ENCODE measurements at regions not wholly inside any gene's neighbourhood (a gene's known extent, or its start where the extent isn't known, plus 50 kb on each side); places are given as distances from the start of the nearest gene placed in this dataset.
A peak's percentile ranks its signal among the peaks of the same experiment; 100 is the strongest.

DNA sequence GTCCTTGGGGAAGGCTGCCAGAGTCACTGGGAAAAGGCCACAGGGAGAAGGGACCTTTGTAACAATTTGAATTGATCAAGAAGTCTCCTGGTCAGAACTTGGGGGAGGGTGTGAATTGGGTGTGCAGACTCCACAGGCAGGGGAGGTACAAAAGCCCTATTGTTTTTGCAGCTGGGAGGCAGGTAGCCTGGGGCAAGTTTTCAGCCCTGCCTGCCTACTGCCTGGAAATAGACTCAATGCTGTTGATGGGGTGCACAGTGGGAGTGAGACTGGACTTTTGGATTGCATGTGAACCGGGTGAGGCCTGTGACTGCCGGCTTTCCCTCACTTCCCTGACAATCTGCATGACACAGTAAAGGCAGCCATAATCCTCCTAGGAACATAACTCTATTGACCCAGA lies 947.0 kb downstream of the REEP3 start:
- in situ Hi-C loops (cut with HindIII; ENCODE audit: low sequenced_read_pairs) = no loop called here
- DNase-seq (ENCODE audit: low spot score) = no peak

- DNase-seq (ENCODE audit: low spot score) = no peak
- in situ Hi-C loops (cut with HindIII; ENCODE audit: low sequenced_read_pairs) = no loop called here
Measured at GRCh38 chr10:64476506-64476905, 955.3 kb downstream of the REEP3 start.

- DNase-seq (ENCODE audit: low spot score) = no peak
- in situ Hi-C loops (cut with HindIII; ENCODE audit: low sequenced_read_pairs) = no loop called here
Measured at GRCh38 chr10:64477791-64478190, 956.6 kb downstream of the REEP3 start.

DNA sequence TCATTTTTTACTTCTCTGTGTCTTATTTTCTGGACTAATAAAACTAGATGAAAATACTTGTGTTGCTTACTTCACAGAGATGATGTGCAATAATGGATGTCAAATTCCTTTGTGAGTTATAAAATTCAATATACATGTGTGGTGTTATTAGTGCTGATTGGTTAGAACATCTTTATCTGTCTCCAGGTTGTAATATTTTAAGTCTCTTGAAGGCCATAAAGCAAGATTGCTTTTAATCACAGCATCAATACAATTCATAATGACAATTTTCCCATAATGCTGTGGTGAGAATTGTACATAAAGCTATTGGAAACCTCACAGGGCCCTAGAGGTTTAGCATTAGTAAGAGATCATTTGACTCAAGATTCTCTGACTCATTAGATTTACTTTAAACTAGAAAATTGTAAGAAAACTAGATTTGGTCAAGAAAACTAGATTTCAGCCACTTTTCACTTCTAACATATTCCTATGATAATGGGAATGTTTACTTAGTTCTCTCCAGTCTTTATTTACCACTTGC lies 963.7 kb downstream of the REEP3 start:
- no peak for DNase-seq (ENCODE audit: low spot score)
- in situ Hi-C loops (cut with HindIII; ENCODE audit: low sequenced_read_pairs) = no loop called here

GRCh38 chr10:64486149-64486548 lies 964.9 kb downstream of the REEP3 start:
- DNase-seq (ENCODE audit: low spot score) = no peak
- in situ Hi-C loops (cut with HindIII; ENCODE audit: low sequenced_read_pairs) = no loop called here

DNA sequence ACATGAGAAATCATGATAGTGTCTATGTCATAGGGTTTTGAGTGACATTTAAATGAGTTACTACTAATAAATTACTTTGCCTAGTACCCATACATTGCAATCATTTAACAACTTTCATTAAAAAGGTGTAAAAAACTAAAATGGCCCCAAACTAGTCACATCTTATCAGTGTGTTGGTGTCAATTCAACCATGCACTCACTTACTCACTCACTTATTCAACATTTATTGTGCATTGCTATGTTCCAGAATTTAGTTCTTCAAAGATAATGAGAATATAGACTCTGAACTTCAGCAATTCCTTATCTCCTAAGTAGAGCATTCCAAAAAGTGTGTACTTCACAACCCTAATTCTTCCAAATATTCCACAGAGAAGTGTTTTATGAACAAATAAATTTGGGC lies 965.7 kb downstream of the REEP3 start:
- in situ Hi-C loops (cut with HindIII; ENCODE audit: low sequenced_read_pairs) = no loop called here
- DNase-seq (ENCODE audit: low spot score) = no peak

- in situ Hi-C loops (cut with HindIII; ENCODE audit: low sequenced_read_pairs) = no loop called here
- DNase-seq (ENCODE audit: low spot score) = no peak
Measured at GRCh38 chr10:64494901-64495300, 973.7 kb downstream of the REEP3 start.

DNA sequence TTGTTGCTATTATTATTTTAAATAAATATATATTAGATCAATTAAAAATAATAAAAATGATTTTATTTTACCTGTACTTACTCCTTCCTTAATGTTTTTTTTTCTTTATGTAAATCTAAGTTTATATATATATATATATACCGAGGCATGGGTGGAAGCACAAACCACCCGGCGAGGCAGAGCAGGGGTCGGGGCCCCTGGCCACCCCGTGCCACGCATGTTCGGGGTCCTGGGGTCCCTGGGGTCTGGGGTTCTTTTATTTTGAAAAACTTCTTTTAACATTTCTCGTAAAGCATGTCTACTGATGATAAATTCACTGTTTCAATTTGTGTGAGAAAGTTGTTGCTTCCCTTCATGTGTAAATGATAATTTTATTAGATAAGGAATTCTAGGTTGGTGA lies 976.1 kb downstream of the REEP3 start:
- in situ Hi-C loops (cut with HindIII; ENCODE audit: low sequenced_read_pairs) = no loop called here
- no peak for DNase-seq (ENCODE audit: low spot score)

DNA sequence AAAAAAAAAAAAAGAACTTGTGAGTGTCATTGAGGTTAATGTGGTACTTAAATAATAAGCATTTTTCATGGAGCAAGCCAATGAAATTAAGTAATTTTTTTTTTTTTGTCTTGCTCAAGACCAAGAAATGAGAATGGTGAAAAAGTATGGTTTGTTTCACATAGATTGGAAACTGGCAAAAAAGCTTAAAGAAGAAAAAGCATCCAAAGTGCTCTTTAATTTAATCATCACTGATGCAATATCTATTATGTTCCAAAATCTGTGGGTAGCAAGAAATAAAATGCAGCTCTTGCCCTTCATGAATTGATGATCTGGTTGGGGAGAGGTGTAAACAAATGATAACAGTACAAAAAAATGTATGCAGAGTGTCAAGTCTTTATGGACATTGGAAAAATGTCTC lies 980.6 kb downstream of the REEP3 start:
- DNase-seq (ENCODE audit: low spot score) = no peak
- in situ Hi-C loops (cut with HindIII; ENCODE audit: low sequenced_read_pairs) = no loop called here

- DNase-seq (ENCODE audit: low spot score) = no peak
- in situ Hi-C loops (cut with HindIII; ENCODE audit: low sequenced_read_pairs) = no loop called here
Measured at GRCh38 chr10:64502936-64503335, 981.7 kb downstream of the REEP3 start.

DNA sequence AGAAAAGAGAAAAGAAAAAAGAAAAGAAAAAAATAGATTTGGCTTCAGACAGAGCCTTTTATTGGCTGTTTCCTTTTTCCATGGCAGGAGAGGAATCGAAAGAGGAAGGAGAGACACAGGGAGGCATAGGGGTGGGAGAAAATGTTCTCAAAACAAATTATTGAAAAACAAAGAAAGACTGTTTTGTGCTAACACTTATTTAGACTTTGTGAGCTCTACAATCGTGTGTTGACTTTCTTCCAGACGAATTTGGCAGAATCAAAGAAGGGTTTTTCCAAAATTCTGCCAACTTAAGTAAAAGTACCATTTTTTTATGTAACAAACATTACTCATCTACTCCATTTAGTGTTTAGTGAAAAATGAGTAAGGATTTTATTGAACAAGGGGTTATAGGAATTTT lies 982.2 kb downstream of the REEP3 start:
- DNase-seq (ENCODE audit: low spot score) = peak; percentile 18
- in situ Hi-C loops (cut with HindIII; ENCODE audit: low sequenced_read_pairs) = no loop called here

- in situ Hi-C loops (cut with HindIII; ENCODE audit: low sequenced_read_pairs) = no loop called here
- no peak for DNase-seq (ENCODE audit: low spot score)
Measured at GRCh38 chr10:64505501-64505900, 984.3 kb downstream of the REEP3 start.

GRCh38 chr10:64506963-64507362 lies 985.8 kb downstream of the REEP3 start:
- DNase-seq (ENCODE audit: low spot score) = no peak
- in situ Hi-C loops (cut with HindIII; ENCODE audit: low sequenced_read_pairs) = no loop called here

- in situ Hi-C loops (cut with HindIII; ENCODE audit: low sequenced_read_pairs) = no loop called here
- no peak for DNase-seq (ENCODE audit: low spot score)
Measured at GRCh38 chr10:64507651-64508028, 986.4 kb downstream of the REEP3 start.

DNA sequence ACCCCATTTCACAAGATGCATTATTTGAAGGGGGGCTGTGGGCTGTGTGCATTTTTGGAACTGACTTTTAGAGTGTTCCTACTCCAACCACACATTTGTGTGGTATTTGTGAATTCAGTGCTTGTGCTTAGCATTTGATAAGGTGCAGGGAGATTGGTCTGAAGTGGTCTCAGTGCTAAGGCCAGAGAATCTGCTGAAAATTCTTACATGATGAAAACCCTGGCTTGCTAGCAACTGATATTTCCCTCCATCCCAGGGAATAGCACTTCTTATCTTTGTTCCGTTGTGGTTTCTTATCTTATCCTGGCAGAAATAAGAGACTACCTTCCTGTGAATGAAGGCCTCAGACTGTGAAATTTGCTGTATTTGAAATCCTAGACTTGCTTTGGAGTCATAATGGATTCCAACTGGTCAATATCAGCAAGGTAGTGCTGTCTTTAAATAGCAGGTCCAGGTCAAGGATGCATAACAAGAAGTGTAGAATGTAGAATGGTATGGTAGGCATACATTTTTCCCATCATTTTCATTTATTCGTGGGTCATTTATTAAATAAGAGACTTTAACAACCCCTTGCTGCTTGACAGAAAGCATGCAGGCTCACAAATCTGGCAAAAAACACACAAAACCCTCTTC lies 986.9 kb downstream of the REEP3 start:
- DNase-seq (ENCODE audit: low spot score) = no peak
- in situ Hi-C loops (cut with HindIII; ENCODE audit: low sequenced_read_pairs) = no loop called here

GRCh38 chr10:64515970-64516699 lies 994.9 kb downstream of the REEP3 start:
- in situ Hi-C loops (cut with HindIII; ENCODE audit: low sequenced_read_pairs) = no loop called here
- peak; percentile 90 for DNase-seq (ENCODE audit: low spot score)

DNA sequence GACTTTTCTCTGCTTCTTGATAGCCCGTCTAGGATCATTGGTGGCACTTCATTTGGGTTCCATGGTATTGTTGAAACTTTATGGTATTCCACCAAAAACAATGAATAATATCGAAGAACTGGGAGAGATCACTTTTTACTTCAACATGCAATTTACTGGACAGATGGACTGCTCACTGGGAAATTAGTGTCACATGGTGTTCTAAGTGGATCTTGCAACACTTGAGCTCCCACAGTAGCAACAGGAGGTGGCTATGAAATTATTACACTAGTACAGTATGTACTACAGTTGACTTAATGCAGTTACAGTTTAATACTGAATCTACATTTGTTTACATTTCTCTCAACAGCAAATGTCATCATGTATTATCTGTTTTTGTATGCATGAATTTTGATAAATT lies 997.3 kb downstream of the REEP3 start:
- in situ Hi-C loops (cut with HindIII; ENCODE audit: low sequenced_read_pairs) = no loop called here
- DNase-seq (ENCODE audit: low spot score) = peak; percentile 66

DNA sequence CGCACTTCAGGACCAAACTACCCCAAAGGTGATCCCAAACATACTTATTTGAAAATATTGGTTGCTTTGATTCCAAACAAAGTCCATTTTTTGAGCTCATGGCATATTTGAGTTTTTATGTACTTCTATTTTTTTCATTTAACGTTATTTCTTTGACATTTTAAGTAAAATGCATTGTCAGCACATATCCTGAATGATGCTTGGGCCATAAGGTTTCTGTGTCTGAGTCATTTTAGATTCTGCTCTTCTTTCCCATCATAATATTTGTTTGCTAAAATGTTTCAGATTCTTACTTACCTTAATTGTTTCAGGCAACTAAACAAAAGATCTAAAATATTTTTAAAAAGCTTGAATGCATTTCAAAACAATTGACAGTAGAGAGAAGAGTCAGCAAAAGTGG lies 998.2 kb downstream of the REEP3 start:
- no peak for DNase-seq (ENCODE audit: low spot score)
- in situ Hi-C loops (cut with HindIII; ENCODE audit: low sequenced_read_pairs) = no loop called here

GRCh38 chr10:64519831-64520230 lies 998.6 kb downstream of the REEP3 start:
- in situ Hi-C loops (cut with HindIII; ENCODE audit: low sequenced_read_pairs) = no loop called here
- no peak for DNase-seq (ENCODE audit: low spot score)

- no peak for DNase-seq (ENCODE audit: low spot score)
- in situ Hi-C loops (cut with HindIII; ENCODE audit: low sequenced_read_pairs) = no loop called here
Measured at GRCh38 chr10:64523065-64523759, 1002.0 kb downstream of the REEP3 start.

All from G401 (cell line).